GM21447 (cell line): ENCODE measurements at regions not wholly inside any gene's neighbourhood (a gene's known extent, or its start where the extent isn't known, plus 50 kb on each side); places are given as distances from the start of the nearest gene placed in this dataset.

Experiments
- ATAC-seq: cut with Tn5 transposase; IDR thresholded peaks from one replicate; pipeline ENCODE4 v1.9.1; 2021; ENCODE audit not compliant: unreplicated experiment

GRCh38 chr4:163948920-163949455 lies 454.5 kb downstream of the TMA16 start:
- ATAC-seq: no peak

- no peak for ATAC-seq
Observed at GRCh38 chr4:163949976-163950601, 455.6 kb downstream of the TMA16 start.

- ATAC-seq: no peak
Observed at GRCh38 chr4:163955288-163955687, 460.8 kb downstream of the TMA16 start.

GRCh38 chr4:163958751-163959150 lies 464.3 kb downstream of the TMA16 start:
- no peak for ATAC-seq

- no peak for ATAC-seq
Observed at GRCh38 chr4:163959932-163960331, 465.4 kb downstream of the TMA16 start.

GRCh38 chr4:163966612-163967011 lies 472.1 kb downstream of the TMA16 start:
- no peak for ATAC-seq

GRCh38 chr4:163967263-163967662 lies 472.8 kb downstream of the TMA16 start:
- ATAC-seq: peak; percentile 68

- ATAC-seq: no peak
Observed at GRCh38 chr4:163967710-163968109, 473.2 kb downstream of the TMA16 start.

GRCh38 chr4:163969291-163969690 lies 474.8 kb downstream of the TMA16 start:
- ATAC-seq: no peak

- ATAC-seq: no peak
Observed at GRCh38 chr4:163976588-163976987, 482.1 kb downstream of the TMA16 start.

GRCh38 chr4:163988391-163988790 lies 493.9 kb downstream of the TMA16 start:
- no peak for ATAC-seq

- no peak for ATAC-seq
Observed at GRCh38 chr4:163988865-163989264, 494.4 kb downstream of the TMA16 start.

GRCh38 chr4:163991298-163991865 lies 496.9 kb downstream of the TMA16 start:
- ATAC-seq: no peak

GRCh38 chr4:164009435-164009834 lies 514.9 kb downstream of the TMA16 start:
- no peak for ATAC-seq

- ATAC-seq: no peak
Observed at GRCh38 chr4:164011791-164012190, 517.3 kb downstream of the TMA16 start.

- ATAC-seq: peak; percentile 64
Observed at GRCh38 chr4:164012396-164013027, 518.0 kb downstream of the TMA16 start.

GRCh38 chr4:164021947-164022346 lies 527.5 kb downstream of the TMA16 start:
- no peak for ATAC-seq

- no peak for ATAC-seq
Observed at GRCh38 chr4:164023214-164023613, 528.7 kb downstream of the TMA16 start.

GRCh38 chr4:164027805-164028204 lies 533.3 kb downstream of the TMA16 start:
- no peak for ATAC-seq

GRCh38 chr4:164039482-164039881 lies 545.0 kb downstream of the TMA16 start:
- ATAC-seq: no peak

GRCh38 chr4:164056426-164057142 lies 562.1 kb downstream of the TMA16 start:
- ATAC-seq: no peak
